ENCODE measurements at regions not wholly inside any gene's neighbourhood (a gene's known extent, or its start where the extent isn't known, plus 50 kb on each side); places are given as distances from the start of the nearest gene placed in this dataset.
A peak's percentile ranks its signal among the peaks of the same experiment; 100 is the strongest.
"Not testable (repeated sequence)": the region's sequence is repeated elsewhere in the genome, so short reads cannot be mapped to it uniquely, and the experiment has no call there.

DNA sequence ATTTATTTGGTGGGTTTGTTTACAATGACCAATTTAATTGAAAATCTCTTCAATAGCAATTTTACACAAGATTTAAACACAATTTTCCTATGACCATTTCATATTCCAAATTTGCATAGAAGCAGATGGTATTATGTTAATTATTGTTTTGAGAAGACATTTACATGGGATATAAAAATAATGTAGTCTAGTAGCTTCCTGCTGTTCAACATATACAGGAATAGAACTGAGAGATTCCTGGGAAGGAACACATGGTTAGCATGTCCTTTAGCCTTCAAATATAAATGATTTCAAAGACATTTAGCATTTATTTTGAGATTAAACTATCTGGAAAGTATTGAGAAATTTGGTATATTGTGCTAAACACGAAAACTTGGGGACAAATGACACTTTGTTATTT, 129.6 kb downstream of the KCNE4 start:
- DNase-seq, result no peak

DNA sequence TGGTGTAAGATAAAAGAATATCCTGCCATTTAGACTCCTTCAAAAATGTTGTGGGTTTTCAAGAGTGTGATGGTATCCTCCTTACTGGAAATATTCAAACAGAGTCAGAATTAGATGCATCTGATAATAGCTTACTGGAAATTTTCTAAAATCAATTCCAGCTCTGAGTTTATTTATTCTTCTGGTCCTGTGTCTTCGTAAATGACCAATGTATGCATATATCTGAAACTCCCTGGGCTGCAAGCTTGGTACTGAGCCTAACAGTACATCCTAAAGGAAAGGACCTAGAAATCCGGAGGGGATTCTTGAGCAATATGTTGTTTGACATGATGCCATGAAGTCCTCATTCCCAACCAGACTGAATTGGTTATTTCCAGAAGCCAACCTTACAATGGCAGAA, 130.4 kb downstream of the KCNE4 start:
- no peak for DNase-seq

DNA sequence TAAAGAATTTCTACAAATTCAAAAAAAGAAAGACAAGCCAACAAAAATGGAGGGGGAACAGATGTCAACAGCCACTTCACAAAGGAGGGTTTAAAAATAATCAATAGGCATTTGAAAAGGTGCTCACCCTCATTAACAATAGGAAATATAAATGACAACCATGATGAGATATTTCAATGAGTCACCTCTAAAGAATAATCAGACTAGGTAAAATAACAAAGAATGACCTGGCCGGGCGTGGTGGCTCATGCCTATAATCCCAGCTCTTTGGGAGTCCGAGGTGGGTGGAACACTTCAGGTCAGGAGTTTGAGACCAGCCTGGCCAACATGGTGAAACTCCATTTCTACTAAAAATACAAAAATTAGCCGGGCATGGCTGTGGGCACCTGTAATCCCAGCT, 133.6 kb downstream of the KCNE4 start:
- no peak for DNase-seq

DNA sequence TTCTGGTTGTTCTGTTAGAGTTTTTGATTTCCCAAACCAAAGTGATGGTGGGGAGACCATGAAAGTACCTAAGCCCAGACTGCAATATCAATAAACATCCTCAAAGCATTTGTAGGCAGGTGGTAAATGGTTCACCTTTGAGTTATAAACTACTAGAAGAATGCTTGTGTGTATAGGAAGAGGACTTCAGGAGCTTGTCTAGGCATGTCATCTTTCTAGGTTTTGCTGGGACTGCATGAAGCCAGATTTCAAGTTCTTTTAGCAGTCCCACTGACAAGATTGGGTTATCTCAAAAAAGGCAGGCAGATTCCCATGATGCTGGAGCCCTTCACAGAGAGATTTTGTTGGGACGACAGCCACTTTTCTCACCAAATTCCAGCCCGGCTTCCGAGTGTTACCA, 135.3 kb downstream of the KCNE4 start:
- DNase-seq, result no peak

DNA sequence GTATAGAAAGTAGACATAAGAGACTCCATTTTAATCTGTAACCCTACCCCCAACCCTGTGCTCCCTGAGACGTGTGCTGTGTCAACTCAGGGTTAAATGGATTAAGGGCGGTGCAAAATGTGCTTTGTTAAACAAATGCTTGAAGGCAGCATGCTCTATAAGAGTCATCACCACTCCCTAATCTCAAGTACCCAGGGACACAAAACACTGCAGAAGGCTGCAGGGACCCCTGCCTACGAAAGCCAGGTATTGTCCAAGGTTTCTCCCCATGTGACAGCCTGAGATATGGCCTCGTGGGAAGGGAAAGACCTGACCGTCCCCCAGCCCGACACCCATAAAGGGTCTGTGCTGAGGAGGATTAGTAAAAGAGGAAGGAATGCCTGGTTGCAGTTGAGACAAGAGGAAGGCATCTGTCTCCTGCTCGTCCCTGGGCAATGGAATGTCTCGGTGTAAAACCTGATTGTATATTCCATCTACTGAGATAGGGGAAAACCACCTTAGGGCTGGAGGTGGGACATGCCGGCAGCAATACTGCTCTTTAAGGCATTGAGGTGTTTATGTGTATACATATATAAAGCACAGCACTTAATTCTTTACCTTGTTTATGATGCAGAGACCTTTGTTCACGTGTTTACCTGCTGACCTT, 138.7 kb downstream of the KCNE4 start:
- not testable (repeated sequence) for DNase-seq

DNA sequence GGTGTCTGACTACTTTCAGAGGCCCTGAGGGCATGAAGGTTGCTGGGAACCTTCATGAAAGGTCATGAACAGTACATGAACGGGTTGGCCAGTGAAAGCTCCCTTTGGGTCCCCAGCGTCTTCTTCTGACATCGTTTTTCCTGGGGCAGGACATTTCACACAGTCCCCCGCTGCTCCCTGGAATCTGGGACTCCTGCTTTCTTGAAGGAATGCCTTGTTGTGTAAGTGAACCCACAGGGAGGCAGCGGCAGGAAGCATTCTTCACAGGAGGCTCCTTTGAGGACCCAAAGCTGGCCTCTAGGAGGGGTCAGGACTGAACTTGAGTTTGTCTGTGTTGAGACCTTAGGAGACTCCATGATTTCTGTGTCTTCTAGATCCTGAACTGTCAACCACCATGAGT, 144.3 kb downstream of the KCNE4 start:
- DNase-seq, result no peak

DNA sequence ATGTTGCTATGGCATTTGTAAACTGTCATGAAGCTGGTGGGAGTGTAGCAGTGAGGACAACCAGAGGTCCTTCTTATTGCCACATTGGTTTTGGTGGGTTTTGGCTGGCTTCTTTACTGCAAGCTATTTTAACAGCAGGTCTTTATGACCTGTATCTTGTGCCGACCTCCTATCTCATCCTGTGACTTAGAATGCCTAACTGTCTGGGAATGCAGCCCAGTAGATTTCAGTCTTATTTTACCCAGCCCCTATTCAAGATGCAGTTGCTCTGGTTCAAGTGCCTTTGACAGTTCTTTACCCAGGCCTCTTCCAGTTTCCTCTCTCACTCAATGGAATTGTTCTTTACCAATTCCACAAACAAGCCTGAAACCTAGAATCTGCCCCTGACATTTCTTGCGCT, 145.1 kb downstream of the KCNE4 start:
- DNase-seq, result no peak

DNA sequence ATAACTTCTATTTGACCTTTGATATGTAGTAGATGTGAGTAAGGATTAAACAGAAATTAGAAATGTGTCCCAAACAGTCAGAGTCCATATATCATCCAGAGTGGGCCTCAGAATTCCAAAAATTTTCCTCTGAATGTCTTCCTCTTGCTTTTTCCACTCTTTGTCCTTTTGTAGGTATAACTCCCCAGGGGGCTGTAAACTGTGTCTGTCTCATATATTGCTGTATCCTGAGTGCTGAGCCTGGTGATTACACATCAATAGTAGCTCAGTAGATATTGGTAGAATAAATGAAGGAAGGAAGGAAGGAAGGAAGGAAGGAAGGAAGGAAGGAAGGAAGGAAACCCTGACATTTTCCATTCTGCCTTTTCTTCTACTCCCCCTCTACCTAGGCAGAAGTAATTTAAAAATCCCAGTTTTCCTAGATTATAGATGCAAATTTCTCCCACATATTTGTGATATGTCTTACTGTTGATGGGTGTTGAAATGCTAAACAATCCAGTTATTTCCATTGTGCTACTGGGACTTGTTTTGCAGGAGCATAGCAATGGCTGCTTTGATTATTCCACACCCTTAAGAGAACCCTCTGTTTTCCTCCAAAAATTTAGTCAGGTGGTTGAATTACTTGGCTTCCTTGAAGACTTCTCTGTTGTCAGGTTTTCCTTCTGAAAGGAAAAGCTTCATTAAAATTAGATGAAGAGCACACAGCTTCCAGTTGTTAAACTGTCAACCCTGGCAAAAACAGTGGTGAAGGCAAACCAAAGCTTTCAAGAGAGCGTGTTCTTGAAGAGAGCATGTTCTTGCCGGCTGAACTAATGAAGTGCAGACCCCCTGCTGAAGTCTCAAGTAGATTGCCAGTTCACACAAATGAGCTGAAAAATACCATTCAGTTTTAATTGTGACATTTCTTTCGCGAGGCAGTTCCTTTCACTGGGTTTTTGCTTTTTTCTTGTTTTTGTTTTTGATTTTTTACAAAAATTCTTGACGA, 147.8 kb downstream of the KCNE4 start:
- DNase-seq, result no peak

DNA sequence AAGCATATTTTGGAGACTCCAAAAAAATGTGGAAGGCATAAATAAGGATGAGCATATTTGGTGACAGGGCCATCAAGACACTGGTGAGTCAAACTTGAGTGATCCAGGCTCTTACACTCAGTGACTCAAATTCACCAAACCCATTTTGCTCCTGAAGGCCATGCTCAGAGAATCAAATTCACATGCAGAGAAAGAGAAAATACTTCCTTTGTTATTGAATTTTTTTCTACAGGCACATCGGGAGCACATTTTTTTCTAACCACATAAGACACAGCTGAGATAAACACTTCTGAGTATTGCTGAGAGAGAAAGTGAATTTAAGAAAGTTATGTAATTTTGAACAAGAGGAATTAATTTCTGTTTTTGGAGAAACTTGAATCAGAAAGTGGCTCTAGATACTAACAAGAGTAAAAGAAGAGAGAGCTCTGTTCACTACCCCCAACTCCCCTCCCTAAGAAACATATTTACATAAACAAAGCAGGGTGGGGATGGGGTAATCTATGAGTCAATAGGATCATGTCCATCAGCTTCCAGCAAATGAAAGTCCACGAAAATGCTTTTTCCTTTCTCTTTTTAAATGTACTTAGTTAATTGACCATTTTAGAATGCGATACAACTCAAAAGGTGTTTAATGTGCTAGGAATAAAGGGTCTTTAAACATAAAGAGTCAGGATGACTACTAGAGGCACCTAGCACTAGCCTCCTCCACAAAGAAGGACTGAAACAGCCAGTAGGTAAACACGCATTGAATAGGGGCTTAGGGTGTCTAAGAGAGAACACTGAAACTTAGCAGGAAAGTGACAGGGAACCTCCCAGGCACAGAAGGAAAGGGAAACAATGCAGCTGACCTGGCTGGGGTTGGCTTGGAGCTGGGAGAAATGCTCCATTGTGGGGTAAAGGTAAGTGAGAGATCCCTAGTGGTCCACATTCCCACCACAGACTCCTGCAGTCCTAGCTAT, 152.3 kb downstream of the KCNE4 start:
- no peak for DNase-seq

DNA sequence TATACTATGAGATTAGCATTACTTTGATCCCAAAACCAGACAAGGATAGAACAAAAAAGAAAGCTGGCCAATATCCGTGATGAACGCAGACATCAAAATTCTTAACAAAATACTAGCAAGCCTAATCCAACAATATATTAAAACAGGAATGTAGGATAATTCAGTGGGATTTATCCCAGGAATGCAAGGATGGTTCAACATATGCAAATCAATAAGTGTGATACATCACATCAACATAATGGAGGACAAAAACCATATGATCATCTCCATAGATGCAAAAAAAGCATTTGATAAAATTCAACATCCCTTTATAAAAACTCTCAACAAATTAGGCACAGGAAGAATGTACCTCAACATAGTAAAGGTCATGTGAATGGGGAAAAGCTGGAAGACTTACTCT, 158.5 kb downstream of the KCNE4 start:
- no peak for DNase-seq

DNA sequence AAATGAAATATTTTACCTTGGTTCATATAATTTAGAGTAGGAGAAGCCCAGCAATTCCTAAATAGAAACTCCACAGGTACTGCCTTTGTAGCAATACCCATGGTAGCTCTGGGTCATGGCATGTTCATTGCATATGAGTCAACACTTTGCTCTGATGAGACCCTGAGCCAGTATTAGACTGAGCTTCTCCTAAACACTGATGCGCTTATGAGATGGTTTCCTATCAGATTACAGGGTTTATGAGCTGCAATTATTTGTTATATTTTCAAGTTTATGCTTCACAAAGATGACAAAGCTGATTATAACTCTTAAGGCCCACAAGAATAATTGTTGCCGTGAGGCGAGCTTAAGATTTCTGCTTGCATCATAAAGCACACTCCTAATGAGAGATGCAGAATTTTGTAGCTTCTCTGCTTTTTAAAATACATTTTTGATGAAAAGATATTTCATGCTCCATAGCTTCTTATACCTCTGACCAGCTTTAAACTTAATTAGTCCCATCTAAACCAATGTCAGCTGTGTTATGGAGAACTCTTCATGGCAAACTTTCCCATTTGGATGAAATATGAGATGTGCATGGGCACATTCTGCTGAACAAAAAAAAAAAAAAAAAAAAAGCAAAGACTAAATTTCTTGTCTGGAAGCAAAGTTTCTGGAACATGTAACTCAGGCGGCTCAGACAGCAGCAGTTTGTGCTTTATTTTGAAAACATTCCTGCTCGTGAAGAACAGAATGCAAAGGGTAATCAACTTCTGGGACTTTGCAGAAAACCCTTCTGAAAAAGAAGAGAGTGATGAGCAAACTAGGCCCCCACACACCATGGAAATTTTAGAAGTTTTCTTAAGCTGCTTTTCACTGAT, 162.6 kb downstream of the KCNE4 start:
- DNase-seq, result no peak

DNA sequence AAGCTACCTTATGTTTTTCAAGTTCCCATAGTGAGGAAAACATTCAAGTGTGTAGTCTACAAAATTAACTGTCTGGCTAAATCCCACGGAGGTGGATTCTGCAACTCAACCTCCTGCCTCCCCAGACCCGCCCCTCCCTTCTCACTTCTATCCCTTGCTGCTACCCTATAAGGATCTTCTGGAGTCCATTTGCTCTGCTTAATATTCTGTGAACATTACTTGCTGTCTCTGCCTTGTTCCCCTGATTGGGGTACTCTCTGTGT, 163.2 kb downstream of the KCNE4 start:
- no peak for DNase-seq

DNA sequence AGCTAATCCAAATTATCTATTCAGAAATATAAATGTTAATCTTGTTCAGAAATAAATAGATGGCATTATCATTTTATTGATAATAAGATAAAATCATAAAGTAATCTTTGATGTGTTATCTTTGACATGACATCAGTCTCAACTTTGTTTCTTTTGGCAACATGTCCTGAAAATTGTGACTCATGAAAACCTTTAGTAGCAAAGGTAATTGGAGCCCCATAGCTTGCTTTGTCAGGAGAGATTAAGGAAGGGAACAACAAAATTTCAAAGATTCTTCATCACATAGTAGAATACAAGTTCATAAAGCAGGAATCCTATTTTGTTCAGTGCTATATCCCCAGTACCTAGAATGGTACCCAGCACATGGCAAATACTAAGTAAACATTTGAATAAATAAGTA, 165.4 kb downstream of the KCNE4 start:
- no peak for DNase-seq

DNA sequence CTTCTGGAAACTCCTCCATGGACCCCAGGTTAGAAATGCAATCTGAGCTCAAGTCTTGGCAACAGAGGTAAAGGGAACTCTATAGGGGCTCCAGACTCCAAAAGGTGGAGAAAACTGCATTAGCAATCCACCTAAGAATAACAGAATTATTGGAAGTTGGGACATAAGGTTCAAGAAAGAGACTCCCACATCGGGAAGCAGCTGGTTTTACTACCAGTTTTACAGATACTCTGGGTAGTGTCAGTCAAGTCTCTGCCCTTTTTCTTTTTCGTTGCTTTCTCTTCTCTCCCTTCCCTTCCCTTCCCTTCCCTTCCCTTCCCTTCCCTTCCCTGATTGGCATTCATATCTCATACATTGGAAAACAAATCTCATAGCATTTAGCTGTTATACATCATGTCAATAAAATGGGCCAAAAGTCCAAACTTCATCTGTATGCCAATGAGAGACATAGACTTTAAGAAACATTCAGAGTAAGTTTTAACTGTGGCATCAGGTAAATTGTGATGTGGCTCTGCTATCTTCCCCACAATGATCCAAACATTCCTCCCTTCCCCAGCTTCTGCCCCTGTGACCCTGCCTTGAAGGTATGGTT, 166.7 kb downstream of the KCNE4 start:
- DNase-seq, result no peak

DNA sequence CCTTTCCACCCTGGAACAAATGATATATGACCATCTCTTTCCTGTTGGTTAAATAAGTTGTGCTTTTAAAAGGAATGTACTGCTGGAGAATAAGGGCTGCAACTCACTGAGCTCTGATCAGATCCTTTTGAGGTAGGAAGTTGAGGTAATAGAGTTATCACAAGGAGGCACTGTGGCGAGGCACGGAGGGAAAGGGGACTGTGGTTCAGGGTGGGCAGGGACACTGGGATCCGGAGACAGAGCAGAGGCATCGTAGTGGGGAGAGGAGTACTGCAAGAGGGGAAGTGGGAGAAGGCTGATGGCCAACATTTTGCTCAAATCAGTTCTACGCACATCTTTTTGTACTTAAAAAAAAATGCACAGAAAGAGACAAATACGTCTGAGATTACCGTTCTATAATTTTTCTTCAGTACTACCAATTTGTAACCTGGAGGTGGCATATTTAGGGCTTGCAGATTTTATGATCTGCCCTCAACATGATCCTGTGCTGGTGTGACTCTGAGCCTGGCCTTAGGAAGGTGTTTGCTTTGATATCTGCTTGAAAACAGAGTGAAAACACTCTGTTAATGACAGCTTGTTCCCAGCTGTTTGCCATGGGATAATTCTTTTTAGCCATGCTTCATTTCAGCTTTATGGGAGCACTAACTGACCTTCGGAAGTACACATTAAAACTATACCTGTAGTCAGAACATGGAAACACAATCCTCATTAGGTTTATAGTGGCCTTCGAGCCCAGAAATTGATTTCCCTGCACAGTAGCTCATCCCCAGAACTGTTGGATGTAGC, 168.1 kb downstream of the KCNE4 start:
- DNase-seq, result no peak

DNA sequence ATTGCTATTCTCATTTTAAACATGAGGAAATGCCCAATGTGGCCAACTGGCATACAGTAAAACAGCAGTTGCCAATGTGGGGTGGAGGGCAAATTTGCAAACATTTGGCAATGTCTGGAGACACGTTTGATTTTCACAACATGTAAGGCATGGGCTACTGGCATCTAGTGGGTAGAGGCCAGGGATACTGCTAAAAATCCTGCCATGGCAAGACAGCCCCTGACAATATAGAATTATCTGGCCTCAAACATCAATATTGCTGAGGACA, 168.6 kb downstream of the KCNE4 start:
- DNase-seq, result no peak

DNA sequence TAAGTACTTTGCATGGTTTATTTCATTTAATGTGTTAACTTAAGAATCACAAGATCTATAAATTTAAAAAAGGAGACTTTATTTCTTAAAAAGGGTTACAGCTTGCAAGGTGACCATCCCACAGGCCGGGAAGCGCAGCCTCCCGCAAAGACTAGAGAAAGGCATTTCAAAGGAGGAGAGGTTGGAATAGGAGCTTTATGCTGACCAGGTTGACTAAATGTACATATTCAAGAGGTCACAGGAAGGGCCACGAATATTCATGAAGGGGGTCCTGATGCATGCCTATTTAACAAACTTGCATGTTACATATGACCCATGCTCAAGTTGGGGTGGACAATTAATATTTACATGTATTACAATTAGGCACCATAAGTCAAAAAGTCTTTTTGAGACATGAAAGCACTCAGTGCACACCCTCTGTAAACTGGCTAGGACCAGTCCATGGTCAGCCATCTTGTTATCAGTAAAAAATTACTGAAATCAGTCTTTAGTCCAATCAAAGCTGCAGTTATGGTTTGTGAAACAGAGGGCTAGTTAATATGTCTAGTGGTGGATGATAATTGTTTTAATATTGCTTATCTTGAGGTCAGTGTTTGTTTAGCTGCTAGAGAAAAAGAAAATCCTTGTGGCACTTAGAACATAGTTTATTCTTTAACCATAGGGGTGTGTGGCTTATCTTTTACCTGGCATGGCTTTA, 169.3 kb downstream of the KCNE4 start:
- no peak for DNase-seq

DNA sequence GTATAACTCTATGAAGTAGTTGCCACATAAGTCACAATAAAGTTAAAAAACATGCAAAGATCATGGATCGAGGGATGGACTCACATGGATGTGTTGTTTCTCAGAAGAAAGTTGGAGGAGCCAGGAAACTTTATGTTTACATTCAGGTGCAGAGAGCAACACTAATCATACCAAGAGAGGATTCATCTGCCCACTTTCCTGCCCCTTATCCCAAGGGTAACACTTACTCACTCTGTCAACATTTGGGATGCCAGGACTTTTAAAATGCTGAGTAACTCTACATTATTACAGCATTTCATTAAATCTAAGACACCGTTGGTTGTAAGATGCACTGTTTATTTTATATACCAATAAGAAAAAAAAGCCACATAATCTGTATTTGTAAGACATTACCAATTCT, 170.4 kb downstream of the KCNE4 start:
- DNase-seq, result peak; percentile 26

DNA sequence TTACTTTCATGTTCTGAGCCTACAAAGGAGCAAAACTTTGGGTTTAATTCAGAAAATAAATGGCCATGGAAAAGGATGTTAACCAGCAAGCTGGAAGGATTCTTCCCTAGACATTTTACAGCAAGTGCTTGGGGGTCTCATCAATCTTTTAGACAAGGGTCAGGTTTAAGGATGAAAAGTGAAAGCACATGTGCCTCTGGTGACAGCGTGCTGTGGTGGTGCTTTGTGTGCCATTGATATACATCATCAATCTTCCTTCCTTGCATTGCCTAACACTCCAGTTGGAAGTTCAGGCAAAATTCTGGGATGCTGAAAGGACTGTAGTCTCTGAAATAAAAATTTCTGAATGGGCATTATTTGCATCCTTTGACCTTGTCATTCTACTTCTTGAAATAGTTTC, 171.2 kb downstream of the KCNE4 start:
- no peak for DNase-seq

DNA sequence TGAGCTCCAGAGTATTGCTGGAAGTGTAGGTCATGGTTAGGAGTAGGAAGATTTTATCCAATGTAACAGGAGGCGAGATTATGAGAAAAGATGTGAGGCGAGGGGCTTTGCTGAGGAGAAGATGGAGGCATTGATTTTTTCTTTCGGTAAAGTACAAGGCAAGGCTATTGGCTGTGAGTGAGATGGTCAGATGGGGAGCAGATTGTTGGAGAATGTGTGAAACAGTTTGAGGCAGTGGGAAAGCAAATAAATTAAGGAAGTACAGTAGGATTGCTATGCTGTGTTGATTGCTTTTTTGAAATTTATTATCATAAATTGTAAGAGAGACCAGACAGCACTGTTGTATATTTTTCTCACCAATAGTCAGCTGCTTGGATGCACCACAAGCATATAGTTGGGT, 173.3 kb downstream of the KCNE4 start:
- no peak for DNase-seq

DNA sequence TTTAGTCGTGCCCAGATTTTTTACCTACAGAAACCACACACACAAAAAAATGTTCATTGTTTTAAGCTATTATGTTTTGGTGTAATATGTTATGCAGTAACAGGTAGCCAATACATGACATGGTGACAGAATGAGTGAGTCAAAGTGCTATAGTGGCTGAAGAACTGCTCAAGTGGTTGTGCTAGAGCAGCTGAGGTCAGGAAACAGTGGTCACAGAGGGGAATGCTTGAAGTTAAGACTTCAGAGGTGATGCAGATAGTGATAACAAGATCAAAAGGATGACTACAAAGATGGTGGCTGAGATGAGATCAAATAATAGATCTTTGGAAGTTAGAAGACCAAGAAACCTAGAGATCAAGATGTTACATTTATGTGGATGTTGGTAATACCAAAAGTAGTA, 174.3 kb downstream of the KCNE4 start:
- no peak for DNase-seq
